GM12801 (cell line): ENCODE measurements at regions not wholly inside any gene's neighbourhood (a gene's known extent, or its start where the extent isn't known, plus 50 kb on each side); places are given as distances from the start of the nearest gene placed in this dataset.
A peak's percentile ranks its signal among the peaks of the same experiment; 100 is the strongest.

Experiments used
- TF ChIP-seq, protein P1 (sequence below): IDR thresholded peaks from one replicate; pipeline ENCODE4 v1.5.1; 2011; ENCODE audit warnings: control low read depth; ENCODE audit not compliant: insufficient read length; ENCODE audit errors: extremely low read depth

GRCh38 chr4:183838987-183839712 is 66.0 kb upstream of the STOX2 start:
- TF ChIP-seq, protein P1, sequence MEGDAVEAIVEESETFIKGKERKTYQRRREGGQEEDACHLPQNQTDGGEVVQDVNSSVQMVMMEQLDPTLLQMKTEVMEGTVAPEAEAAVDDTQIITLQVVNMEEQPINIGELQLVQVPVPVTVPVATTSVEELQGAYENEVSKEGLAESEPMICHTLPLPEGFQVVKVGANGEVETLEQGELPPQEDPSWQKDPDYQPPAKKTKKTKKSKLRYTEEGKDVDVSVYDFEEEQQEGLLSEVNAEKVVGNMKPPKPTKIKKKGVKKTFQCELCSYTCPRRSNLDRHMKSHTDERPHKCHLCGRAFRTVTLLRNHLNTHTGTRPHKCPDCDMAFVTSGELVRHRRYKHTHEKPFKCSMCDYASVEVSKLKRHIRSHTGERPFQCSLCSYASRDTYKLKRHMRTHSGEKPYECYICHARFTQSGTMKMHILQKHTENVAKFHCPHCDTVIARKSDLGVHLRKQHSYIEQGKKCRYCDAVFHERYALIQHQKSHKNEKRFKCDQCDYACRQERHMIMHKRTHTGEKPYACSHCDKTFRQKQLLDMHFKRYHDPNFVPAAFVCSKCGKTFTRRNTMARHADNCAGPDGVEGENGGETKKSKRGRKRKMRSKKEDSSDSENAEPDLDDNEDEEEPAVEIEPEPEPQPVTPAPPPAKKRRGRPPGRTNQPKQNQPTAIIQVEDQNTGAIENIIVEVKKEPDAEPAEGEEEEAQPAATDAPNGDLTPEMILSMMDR: no peak

- TF ChIP-seq, protein P1: peak; percentile 38
Observed at GRCh38 chr4:183840311-183840710, 64.8 kb upstream of the STOX2 start.

- TF ChIP-seq, protein P1: no peak
Observed at GRCh38 chr4:183841001-183841400, 64.1 kb upstream of the STOX2 start.

DNA sequence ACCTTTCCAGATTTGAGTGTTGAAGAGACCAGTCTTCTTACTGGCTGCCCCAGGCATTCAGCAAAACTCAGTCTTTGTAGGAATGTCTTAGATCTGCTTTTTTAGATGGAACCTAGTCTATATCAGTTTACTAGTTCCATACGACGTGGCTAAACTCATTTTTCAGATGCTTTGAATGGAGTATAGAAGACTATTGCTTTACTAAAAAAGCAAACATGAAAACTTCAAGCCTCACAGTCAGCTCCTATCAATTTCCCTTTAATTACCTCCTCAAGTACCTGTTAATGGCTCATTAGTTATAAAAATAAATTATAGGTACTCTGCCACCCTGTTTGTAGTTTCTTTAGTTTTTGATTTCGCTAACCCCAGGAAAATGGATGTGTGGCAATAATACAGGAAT is 63.0 kb upstream of the STOX2 start:
- TF ChIP-seq, protein P1: no peak

DNA sequence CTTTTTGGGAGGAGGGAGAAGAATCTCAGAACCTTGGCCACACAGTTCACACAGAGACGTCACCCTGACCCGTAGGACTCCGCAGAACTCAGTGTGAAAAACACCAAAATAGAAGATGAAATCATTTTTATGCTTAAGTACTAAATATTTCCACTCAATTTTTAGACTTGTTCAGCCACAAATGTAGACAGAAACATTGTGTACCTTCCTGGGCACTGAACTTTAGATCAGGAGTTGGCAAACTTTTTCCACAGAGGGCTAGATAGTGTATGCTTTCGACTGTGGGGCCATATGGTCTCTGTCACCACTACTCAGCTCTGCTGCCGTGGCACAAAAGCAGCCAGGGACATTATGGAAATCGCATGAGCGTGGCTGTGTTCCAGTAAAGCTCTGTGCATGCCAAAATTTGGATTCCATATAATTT is 61.8 kb upstream of the STOX2 start:
- TF ChIP-seq, protein P1: no peak

DNA sequence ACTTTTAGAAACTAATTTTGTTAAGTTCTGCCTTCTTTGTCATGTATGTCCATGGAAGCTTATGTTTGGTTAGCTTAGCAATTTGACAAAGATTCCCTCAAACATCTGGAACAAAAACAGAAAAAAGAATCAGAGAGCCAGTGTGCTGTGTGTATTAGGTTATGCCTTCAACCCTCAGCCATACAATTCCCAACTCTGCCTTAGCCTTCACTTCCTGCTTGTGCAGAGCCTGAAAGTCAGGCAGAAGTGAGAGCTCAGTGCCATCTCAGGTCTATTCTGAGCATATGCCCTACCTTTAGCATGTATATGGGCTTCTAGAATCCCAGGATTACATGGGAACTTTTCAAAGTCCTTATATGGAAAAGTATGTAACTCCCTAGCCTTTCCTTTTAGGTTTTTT is 58.2 kb upstream of the STOX2 start:
- TF ChIP-seq, protein P1: no peak

DNA sequence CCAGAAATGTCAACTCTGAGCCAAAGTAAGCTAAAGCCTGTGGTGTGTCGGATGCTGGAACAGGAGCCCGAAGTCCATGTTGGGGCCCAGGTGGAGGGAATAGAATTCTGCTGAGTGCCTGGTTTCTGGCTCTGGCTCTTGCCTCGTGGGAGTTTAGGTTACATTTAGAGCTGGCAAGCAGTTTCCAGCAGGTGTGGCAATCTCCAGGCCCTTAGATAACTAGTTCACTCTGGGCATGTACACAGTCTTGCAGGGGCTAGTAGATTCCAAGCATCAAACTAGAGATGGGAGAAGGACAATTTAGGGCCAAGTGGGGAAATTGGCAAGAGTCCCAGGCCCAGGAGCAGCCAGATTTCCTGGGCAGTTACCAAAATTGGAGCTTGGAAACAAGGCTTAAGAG is 56.3 kb upstream of the STOX2 start:
- TF ChIP-seq, protein P1: no peak
